ENCODE measurements at regions not wholly inside any gene's neighbourhood (a gene's known extent, or its start where the extent isn't known, plus 50 kb on each side); places are given as distances from the start of the nearest gene placed in this dataset.

DNA sequence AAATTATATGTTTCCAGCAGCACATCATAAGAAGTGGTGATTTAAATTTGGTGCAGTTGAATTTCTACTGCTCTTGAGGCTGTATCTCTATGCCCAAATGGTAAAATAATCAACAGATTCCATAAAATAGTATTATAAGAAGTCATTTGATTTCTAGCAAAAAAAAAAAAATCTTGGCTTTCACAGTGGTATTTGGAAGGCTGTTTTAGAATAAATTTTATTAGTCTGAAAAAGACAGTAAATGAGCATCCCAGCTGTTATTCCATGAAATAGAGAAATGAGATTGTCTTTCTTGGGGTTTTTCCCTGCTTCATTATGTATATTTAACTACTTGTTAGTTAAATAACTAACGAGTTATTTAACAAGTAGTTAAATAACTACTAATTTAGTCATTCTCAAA is 156.0 kb upstream of the ABI3BP start:
- Histone ChIP-seq H3K4me1 (ENCODE audit: insufficient read depth, low read length) (no peaks in the 10 kb centered on the region), H3K4me3 (ENCODE audit: insufficient read depth, low read length) (no peak overlapping the region), H4K20me1 (ENCODE audit: insufficient read depth, low read length) (no peaks in the 10 kb centered on the region), H3K9me3 (ENCODE audit: low read depth, low read length) (no peaks in the 10 kb centered on the region), H2AFZ (ENCODE audit: low read length) (no peak overlapping the region), H3K4me2 (ENCODE audit: insufficient read depth, low read length) (no peak overlapping the region), H3K27me3 (ENCODE audit: insufficient read depth, low read length) (no peaks in the 10 kb centered on the region), H3K27ac (ENCODE audit: low read depth, low read length) (no peak overlapping the region), H3K79me2 (ENCODE audit: insufficient read depth, low read length) (no peaks in the 10 kb centered on the region), H3K36me3 (ENCODE audit: insufficient read depth, low read length) (no peaks in the 10 kb centered on the region)
- no peak for DNase-seq (ENCODE audit: insufficient read length, low spot score, missing footprints)
- TF ChIP-seq, protein P1, sequence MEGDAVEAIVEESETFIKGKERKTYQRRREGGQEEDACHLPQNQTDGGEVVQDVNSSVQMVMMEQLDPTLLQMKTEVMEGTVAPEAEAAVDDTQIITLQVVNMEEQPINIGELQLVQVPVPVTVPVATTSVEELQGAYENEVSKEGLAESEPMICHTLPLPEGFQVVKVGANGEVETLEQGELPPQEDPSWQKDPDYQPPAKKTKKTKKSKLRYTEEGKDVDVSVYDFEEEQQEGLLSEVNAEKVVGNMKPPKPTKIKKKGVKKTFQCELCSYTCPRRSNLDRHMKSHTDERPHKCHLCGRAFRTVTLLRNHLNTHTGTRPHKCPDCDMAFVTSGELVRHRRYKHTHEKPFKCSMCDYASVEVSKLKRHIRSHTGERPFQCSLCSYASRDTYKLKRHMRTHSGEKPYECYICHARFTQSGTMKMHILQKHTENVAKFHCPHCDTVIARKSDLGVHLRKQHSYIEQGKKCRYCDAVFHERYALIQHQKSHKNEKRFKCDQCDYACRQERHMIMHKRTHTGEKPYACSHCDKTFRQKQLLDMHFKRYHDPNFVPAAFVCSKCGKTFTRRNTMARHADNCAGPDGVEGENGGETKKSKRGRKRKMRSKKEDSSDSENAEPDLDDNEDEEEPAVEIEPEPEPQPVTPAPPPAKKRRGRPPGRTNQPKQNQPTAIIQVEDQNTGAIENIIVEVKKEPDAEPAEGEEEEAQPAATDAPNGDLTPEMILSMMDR (IDR thresholded peaks at IDR 0.05; ENCODE audit: extremely low read depth, low read depth, low read length): no peak

- TF ChIP-seq, protein P1 (IDR thresholded peaks at IDR 0.05; ENCODE audit: extremely low read depth, low read depth, low read length): no peak
- Histone ChIP-seq H2AFZ (ENCODE audit: low read length) (no peak overlapping the region), H3K27me3 (ENCODE audit: insufficient read depth, low read length) (no peaks in the 10 kb centered on the region), H3K4me2 (ENCODE audit: insufficient read depth, low read length) (no peak overlapping the region), H3K9me3 (ENCODE audit: low read depth, low read length) (no peaks in the 10 kb centered on the region), H3K4me3 (ENCODE audit: insufficient read depth, low read length) (no peak overlapping the region), H3K27ac (ENCODE audit: low read depth, low read length) (no peak overlapping the region), H4K20me1 (ENCODE audit: insufficient read depth, low read length) (no peaks in the 10 kb centered on the region), H3K36me3 (ENCODE audit: insufficient read depth, low read length) (no peaks in the 10 kb centered on the region), H3K79me2 (ENCODE audit: insufficient read depth, low read length) (no peaks in the 10 kb centered on the region), H3K4me1 (ENCODE audit: insufficient read depth, low read length) (no peaks in the 10 kb centered on the region)
- no peak for DNase-seq (ENCODE audit: insufficient read length, low spot score, missing footprints)
Observed at GRCh38 chr3:101148001-101148400, 154.8 kb upstream of the ABI3BP start.

DNA sequence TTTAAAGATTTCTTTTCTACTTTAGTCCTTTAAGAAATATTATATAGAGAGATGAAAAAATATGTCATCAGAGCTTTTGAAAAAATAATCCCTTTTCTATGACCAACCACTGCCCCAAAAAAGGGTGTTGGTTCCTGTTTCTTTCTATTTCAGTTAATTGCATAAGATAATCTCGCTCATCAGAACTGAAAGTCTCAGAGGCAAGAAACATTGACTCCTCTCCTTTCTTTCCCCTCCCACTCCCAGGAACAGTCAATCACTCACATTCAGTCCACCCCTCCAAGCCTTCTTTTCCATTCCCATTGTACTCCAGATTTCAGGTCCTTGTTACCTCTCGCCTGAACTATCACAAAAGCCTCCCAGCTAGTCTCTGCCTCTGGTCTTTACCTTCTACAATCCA is 153.7 kb upstream of the ABI3BP start:
- H3K27ac ChIP-seq (ENCODE audit: low read depth, low read length): no peak overlapping the region
- H3K4me3 ChIP-seq (ENCODE audit: insufficient read depth, low read length): no peak overlapping the region
- no peaks in the 10 kb centered on the region for H3K4me1 ChIP-seq (ENCODE audit: insufficient read depth, low read length)
- H3K36me3 ChIP-seq (ENCODE audit: insufficient read depth, low read length): no peaks in the 10 kb centered on the region
- DNase-seq (ENCODE audit: insufficient read length, low spot score, missing footprints): no peak
- H3K27me3 ChIP-seq (ENCODE audit: insufficient read depth, low read length): no peaks in the 10 kb centered on the region
- TF ChIP-seq, protein P1 (IDR thresholded peaks at IDR 0.05; ENCODE audit: extremely low read depth, low read depth, low read length): no peak
- no peaks in the 10 kb centered on the region for H3K9me3 ChIP-seq (ENCODE audit: low read depth, low read length)
- H2AFZ ChIP-seq (ENCODE audit: low read length): no peak overlapping the region
- H3K4me2 ChIP-seq (ENCODE audit: insufficient read depth, low read length): no peak overlapping the region
- no peaks in the 10 kb centered on the region for H3K79me2 ChIP-seq (ENCODE audit: insufficient read depth, low read length)
- no peaks in the 10 kb centered on the region for H4K20me1 ChIP-seq (ENCODE audit: insufficient read depth, low read length)

DNA sequence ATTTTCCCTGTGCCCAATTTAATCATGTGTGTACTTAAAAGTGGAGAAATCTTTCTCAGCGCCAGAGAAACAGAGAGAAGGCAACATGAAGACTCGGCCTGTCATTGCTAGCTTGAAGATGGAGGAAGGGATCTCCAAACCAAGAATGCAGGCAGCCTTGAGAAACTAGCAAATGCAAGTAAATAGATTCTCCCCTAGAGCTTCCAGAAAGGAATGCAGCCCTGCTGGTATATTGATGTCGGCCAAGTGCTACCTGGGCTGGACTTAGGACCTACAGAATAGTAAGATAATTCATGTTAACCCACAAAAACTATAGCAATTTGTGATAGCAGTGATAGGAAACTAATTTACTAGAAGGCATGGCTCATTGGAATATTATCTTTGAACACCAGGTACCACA is 150.9 kb upstream of the ABI3BP start:
- no peak overlapping the region for H3K4me2 ChIP-seq (ENCODE audit: insufficient read depth, low read length)
- no peak for DNase-seq (ENCODE audit: insufficient read length, low spot score, missing footprints)
- H4K20me1 ChIP-seq (ENCODE audit: insufficient read depth, low read length): no peaks in the 10 kb centered on the region
- no peak overlapping the region for H2AFZ ChIP-seq (ENCODE audit: low read length)
- no peaks in the 10 kb centered on the region for H3K79me2 ChIP-seq (ENCODE audit: insufficient read depth, low read length)
- no peaks in the 10 kb centered on the region for H3K36me3 ChIP-seq (ENCODE audit: insufficient read depth, low read length)
- no peak overlapping the region for H3K27ac ChIP-seq (ENCODE audit: low read depth, low read length)
- no peak overlapping the region for H3K4me3 ChIP-seq (ENCODE audit: insufficient read depth, low read length)
- H3K9me3 ChIP-seq (ENCODE audit: low read depth, low read length): no peaks in the 10 kb centered on the region
- TF ChIP-seq, protein P1 (IDR thresholded peaks at IDR 0.05; ENCODE audit: extremely low read depth, low read depth, low read length): no peak
- no peaks in the 10 kb centered on the region for H3K4me1 ChIP-seq (ENCODE audit: insufficient read depth, low read length)
- no peaks in the 10 kb centered on the region for H3K27me3 ChIP-seq (ENCODE audit: insufficient read depth, low read length)

Data from osteoblast (primary cell).